Small intestine (tissue), 7 donors: ENCODE measurements at regions not wholly inside any gene's neighbourhood (a gene's known extent, or its start where the extent isn't known, plus 50 kb on each side); places are given as distances from the start of the nearest gene placed in this dataset.

ENCODE experiments used
- DNase-seq, 2 donors: peaks; one replicate each; pipeline versions ENCODE4 v3.0.0 to v3.0.0-alpha.2; 2013
- FAIRE-seq: peaks from 2 replicates; lab custom pipeline; 2012; peaks lifted over from hg19 to GRCh38; lab: Jason Lieb, UNC
- H3K27ac ChIP-seq, 3 donors: one replicate each; pipeline ENCODE4 v1.5.1; 2013; ENCODE audit warnings: low read length in 2 of 3, mild to moderate bottlenecking in 2 of 3, control low read depth in 1 of 3, inconsistent platforms in 1 of 3, low read depth in 1 of 3, moderate library complexity in 1 of 3
- H3K27me3 ChIP-seq, 3 donors: one replicate each; pipeline ENCODE4 v1.6.1; 2013; ENCODE audit warnings: low read length in 3 of 3, inconsistent platforms in 1 of 3; ENCODE audit not compliant: control insufficient read depth in 3 of 3, insufficient read depth in 3 of 3
- H3K36me3 ChIP-seq, 3 donors: one replicate each; pipeline ENCODE4 v1.6.1; 2013; ENCODE audit warnings: low read length in 3 of 3, inconsistent platforms in 1 of 3, low read depth in 1 of 3, mild to moderate bottlenecking in 1 of 3, moderate library complexity in 1 of 3; ENCODE audit not compliant: control insufficient read depth in 3 of 3, insufficient read depth in 2 of 3
- H3K4me1 ChIP-seq, 3 donors: one replicate each; pipeline ENCODE4 v1.6.1; 2013; ENCODE audit warnings: low read length in 2 of 3, inconsistent platforms in 1 of 3, low read depth in 1 of 3, mild to moderate bottlenecking in 1 of 3, moderate library complexity in 1 of 3; ENCODE audit not compliant: control insufficient read depth in 3 of 3, insufficient read depth in 2 of 3
- H3K4me3 ChIP-seq, 3 donors: one replicate each; pipeline ENCODE4 v1.5.1; 2013; ENCODE audit warnings: low read length in 3 of 3, control low read depth in 1 of 3, inconsistent platforms in 1 of 3, low read depth in 1 of 3, mild to moderate bottlenecking in 1 of 3, moderate library complexity in 1 of 3
- H3K9me3 ChIP-seq, 2 donors: one replicate each; pipeline ENCODE4 v1.6.1; 2013; ENCODE audit warnings: low read depth in 1 of 2, low read length in 1 of 2; ENCODE audit not compliant: control insufficient read depth in 2 of 2, insufficient read depth in 1 of 2
- WGBS, 3 donors: extraction: QIAGEN DNeasy Blood & Tissue Kit; methylation state at CpG; one replicate each; pipeline ENCODE4 v1.1.7; 2013; 5-methylcytosine and 5-hydroxymethylcytosine counted together
- donor health status: healthy with polysubstance abuse.
- donor health status: control.
- donor health status: control.
- donor health status: Bipolar disorder and iron deficiency.
- donor health status: healthy.

- H3K9me3 ChIP-seq = no peaks in the 10 kb centered on the region
- H3K27ac ChIP-seq = no peak overlapping the region
- WGBS, 3 donors = 40 to 71% (median 47%) methylated on average over 2 of the region's 2 CpGs
- H3K4me3 ChIP-seq = no peak overlapping the region
- H3K36me3 ChIP-seq = no peaks in the 10 kb centered on the region
- DNase-seq (no peak), FAIRE-seq (no peak)
- no peaks in the 10 kb centered on the region for H3K27me3 ChIP-seq
- H3K4me1 ChIP-seq = no peaks in the 10 kb centered on the region
Measured at GRCh38 chr11:92692826-92693546, 276.5 kb upstream of the MTNR1B start.

GRCh38 chr11:92696076-92696475 is 273.4 kb upstream of the MTNR1B start:
- Histone ChIP-seq H3K27ac (no peak overlapping the region), H3K9me3 (no peaks in the 10 kb centered on the region), H3K36me3 (no peaks in the 10 kb centered on the region), H3K4me1 (no peaks in the 10 kb centered on the region), H3K4me3 (no peak overlapping the region), H3K27me3 (no peaks in the 10 kb centered on the region)
- DNase-seq (no peak), FAIRE-seq (no peak)
- 71 to 79% (median 79%) methylated on average over 1 of the region's 1 CpG for WGBS, 3 donors

- no peak overlapping the region for H3K27ac ChIP-seq
- no peaks in the 10 kb centered on the region for H3K36me3 ChIP-seq
- no peak overlapping the region for H3K4me3 ChIP-seq
- no peaks in the 10 kb centered on the region for H3K27me3 ChIP-seq
- H3K9me3 ChIP-seq = no peaks in the 10 kb centered on the region
- H3K4me1 ChIP-seq = no peaks in the 10 kb centered on the region
- FAIRE-seq = no peak
- WGBS, 3 donors = 65 to 70% (median 69%) methylated on average over 11 of the region's 11 CpGs
- DNase-seq = no peak
Measured at GRCh38 chr11:92697461-92698312, 271.8 kb upstream of the MTNR1B start.

GRCh38 chr11:92698742-92699141 is 270.7 kb upstream of the MTNR1B start:
- Histone ChIP-seq H3K4me1 (no peaks in the 10 kb centered on the region), H3K36me3 (no peaks in the 10 kb centered on the region), H3K9me3 (no peaks in the 10 kb centered on the region), H3K27ac (no peak overlapping the region), H3K4me3 (no peak overlapping the region), H3K27me3 (no peaks in the 10 kb centered on the region)
- FAIRE-seq = no peak
- 29 to 57% (median 38%) methylated on average over 2 of the region's 2 CpGs for WGBS, 3 donors
- DNase-seq = no peak

GRCh38 chr11:92702037-92702804 is 267.2 kb upstream of the MTNR1B start:
- DNase-seq (no peak), FAIRE-seq (no peak)
- Histone ChIP-seq H3K36me3 (no peaks in the 10 kb centered on the region), H3K9me3 (peaks cover 0 to 6% of the 10 kb centered on the region in 2 donors), H3K27me3 (no peaks in the 10 kb centered on the region), H3K4me3 (no peak overlapping the region), H3K27ac (no peak overlapping the region), H3K4me1 (no peaks in the 10 kb centered on the region)
- 73 to 79% (median 75%) methylated on average over 8 of the region's 8 CpGs for WGBS, 3 donors

- H3K4me3 ChIP-seq = no peak overlapping the region
- peaks cover 0 to 2% (median 0%) of the 10 kb centered on the region in 3 donors for H3K4me1 ChIP-seq
- DNase-seq (no peak), FAIRE-seq (no peak)
- H3K9me3 ChIP-seq = peaks cover 0 to 6% of the 10 kb centered on the region in 2 donors
- no peaks in the 10 kb centered on the region for H3K27me3 ChIP-seq
- no peak overlapping the region for H3K27ac ChIP-seq
- no peaks in the 10 kb centered on the region for H3K36me3 ChIP-seq
Measured at GRCh38 chr11:92702805-92703448, 266.5 kb upstream of the MTNR1B start.

- DNase-seq (no peak), FAIRE-seq (no peak)
- H3K4me1 ChIP-seq = peaks cover 0 to 2% (median 0%) of the 10 kb centered on the region in 3 donors
- 47 to 53% (median 50%) methylated on average over 3 of the region's 3 CpGs for WGBS, 3 donors
- no peak overlapping the region for H3K27ac ChIP-seq
- peaks cover 0 to 6% of the 10 kb centered on the region in 2 donors for H3K9me3 ChIP-seq
- H3K27me3 ChIP-seq = no peaks in the 10 kb centered on the region
- no peaks in the 10 kb centered on the region for H3K36me3 ChIP-seq
- H3K4me3 ChIP-seq = no peak overlapping the region
Measured at GRCh38 chr11:92703449-92703830, 266.0 kb upstream of the MTNR1B start.

- Histone ChIP-seq H3K27ac (no peak overlapping the region), H3K4me3 (no peak overlapping the region), H3K27me3 (no peaks in the 10 kb centered on the region), H3K4me1 (peaks cover 0 to 2% (median 0%) of the 10 kb centered on the region in 3 donors), H3K9me3 (peaks cover 0 to 6% of the 10 kb centered on the region in 2 donors), H3K36me3 (no peaks in the 10 kb centered on the region)
- FAIRE-seq (no peak), DNase-seq (no peak)
- WGBS, 3 donors = 64 to 65% (median 65%) methylated on average over 3 of the region's 3 CpGs
Measured at GRCh38 chr11:92707173-92707619, 262.3 kb upstream of the MTNR1B start.
